Limb (tissue), 2 donors: ENCODE measurements at regions not wholly inside any gene's neighbourhood (a gene's known extent, or its start where the extent isn't known, plus 50 kb on each side); places are given as distances from the start of the nearest gene placed in this dataset.

Experiments
- DNase-seq, 2 donors: peaks; one replicate each; pipeline ENCODE4 v3.0.0-alpha.2; 2016; ENCODE audit errors: extremely low spot score in 2 of 2

- DNase-seq: no peak
Measured at GRCh38 chr6:98516206-98516605, 318.2 kb upstream of the POU3F2 start.

GRCh38 chr6:98516866-98517265 is 317.5 kb upstream of the POU3F2 start:
- DNase-seq: no peak

DNA sequence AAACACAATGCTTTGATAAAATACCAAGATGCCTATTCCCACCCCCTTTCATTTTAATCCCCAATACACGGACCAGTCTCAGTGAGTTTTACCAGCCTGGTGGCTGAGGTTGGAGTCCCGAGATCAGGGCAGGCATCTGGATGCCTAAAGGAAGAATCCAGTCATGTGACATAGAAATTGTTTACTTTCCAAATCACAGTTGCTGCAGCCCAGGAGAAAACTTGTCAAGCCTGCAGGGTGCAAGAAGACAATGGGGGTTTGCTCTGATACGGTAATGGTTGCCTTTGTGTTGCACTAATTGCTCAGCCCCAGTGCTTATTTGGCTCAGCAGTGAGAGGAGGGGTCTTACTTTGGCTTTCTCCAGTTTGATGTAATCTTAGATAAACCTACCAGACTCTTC is 308.5 kb upstream of the POU3F2 start:
- no peak for DNase-seq

- no peak for DNase-seq
Measured at GRCh38 chr6:98526465-98526864, 307.9 kb upstream of the POU3F2 start.

DNA sequence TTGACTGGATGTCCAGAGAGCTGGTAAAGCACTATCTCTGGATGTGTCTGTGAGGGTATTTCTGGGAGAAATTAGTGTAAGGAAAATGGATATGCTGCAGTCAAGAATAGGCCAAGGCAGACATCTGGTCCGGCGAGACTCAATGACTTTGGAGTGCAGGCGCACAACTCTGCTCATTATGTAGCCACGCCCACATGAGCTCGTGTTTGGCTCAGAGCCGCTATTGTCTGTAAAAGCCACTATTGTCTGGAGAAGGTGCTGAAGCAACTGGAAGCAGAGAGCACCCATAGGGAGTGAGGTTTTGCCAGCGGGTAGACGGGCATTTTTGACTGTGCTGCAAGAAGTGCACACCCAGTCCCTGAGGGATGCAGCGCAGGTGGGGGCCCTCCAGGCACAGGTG is 305.0 kb upstream of the POU3F2 start:
- DNase-seq: no peak

GRCh38 chr6:98530732-98531131 is 303.6 kb upstream of the POU3F2 start:
- no peak for DNase-seq

- no peak for DNase-seq
Measured at GRCh38 chr6:98532004-98532403, 302.4 kb upstream of the POU3F2 start.

GRCh38 chr6:98539741-98540140 is 294.6 kb upstream of the POU3F2 start:
- no peak for DNase-seq

DNA sequence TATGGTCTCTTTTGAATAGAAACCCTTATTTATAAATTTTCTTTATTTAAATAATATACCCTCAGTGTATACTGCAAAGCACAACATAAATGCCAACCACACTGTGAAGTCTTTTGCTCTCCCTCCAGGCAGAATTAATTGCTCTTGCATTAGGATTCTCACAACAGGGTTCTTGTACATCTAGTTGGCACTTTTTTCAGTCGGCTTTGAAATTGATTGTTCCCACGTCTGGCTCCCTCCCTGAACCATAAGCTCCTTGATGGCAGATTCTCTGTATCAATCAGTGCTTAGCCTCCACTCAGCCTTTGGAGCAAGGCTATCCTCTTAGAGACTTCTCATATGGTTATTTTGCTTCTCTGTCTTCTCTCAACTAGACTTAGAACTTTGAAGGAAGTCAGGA is 288.0 kb upstream of the POU3F2 start:
- DNase-seq: no peak

DNA sequence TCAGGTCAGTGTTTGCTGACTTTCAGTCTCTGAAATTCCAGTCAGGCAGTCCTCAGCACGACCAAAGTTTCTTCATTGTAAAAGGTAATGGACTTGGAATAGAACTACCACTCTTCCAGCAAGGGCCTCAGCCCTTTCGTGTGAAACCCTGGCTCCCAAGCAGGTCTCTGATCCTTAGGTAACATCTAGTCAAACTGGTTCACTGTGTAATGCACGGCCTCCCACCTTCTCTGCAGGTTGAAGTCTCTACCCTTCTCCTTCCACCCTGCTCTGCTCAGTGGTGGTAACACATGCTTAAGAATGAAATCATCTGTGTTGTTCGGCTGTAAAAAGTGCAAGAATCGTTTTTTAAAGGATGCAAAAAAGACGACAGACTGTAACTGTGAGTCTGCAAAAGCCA is 287.2 kb upstream of the POU3F2 start:
- DNase-seq: no peak

- no peak for DNase-seq
Measured at GRCh38 chr6:98547634-98548033, 286.7 kb upstream of the POU3F2 start.

DNA sequence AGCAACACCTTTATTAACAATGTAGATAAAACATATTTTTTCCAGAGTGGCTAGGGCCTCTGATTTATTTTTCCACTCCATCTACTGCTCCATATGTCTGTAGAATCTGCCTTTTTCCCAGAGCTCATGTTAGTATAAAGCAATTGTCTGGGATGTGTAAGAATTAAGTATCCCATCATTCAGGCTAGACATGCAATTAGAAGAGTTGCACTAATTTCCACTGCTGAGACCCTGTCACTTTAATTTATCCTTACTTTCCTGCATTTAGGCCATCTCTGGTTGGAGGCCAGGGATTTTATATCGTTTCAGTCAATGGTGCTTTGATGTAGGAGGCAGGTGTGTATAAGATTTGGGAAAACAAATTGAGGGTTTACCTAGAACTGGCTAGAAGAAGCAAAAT is 286.1 kb upstream of the POU3F2 start:
- no peak for DNase-seq

- DNase-seq: no peak
Measured at GRCh38 chr6:98560418-98560817, 274.0 kb upstream of the POU3F2 start.

- no peak for DNase-seq
Measured at GRCh38 chr6:98560841-98561240, 273.5 kb upstream of the POU3F2 start.

GRCh38 chr6:98566126-98566525 is 268.2 kb upstream of the POU3F2 start:
- DNase-seq: no peak

GRCh38 chr6:98572579-98572978 is 261.8 kb upstream of the POU3F2 start:
- no peak for DNase-seq

DNA sequence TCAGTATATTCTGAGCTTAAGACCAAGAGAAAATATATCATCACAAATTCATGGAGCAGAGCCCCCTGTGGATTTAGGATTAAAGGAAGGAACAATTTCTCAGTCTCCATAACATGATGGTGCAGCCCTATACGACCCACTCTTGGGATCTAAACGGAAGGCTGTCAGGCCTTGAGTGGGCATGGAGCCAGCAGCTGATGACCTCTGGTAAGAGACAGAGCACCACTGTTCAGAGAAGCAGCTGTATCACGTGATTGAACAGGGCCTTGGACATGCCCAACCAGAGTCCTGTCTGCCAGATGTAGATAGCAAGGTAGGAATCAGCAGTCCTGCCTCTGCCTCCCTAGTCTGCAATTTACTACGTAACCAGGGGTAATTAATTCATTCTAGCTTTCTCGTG is 259.4 kb upstream of the POU3F2 start:
- no peak for DNase-seq

GRCh38 chr6:98576791-98577190 is 257.6 kb upstream of the POU3F2 start:
- no peak for DNase-seq

DNA sequence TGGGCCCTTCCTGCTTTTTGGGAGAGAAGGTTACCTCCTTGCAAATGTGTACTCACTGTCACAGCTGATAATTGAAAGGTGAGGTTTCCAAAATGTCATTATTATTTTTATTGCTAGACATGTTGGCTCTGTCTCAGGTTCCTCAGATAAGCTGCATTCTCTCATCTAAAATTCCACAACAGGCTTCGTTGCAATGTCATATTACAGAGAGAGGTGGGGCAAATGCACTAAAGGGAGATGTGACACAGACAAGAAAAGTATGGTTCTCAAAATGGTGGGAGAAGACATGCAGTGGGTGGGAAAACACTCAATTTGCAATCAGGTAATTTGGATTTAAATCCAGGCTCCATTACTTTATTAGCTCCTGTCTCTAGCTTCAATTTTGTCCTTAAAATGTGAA is 256.4 kb upstream of the POU3F2 start:
- DNase-seq: no peak

- DNase-seq: no peak
Measured at GRCh38 chr6:98579079-98579478, 255.3 kb upstream of the POU3F2 start.

GRCh38 chr6:98579941-98580340 is 254.4 kb upstream of the POU3F2 start:
- DNase-seq: no peak

DNA sequence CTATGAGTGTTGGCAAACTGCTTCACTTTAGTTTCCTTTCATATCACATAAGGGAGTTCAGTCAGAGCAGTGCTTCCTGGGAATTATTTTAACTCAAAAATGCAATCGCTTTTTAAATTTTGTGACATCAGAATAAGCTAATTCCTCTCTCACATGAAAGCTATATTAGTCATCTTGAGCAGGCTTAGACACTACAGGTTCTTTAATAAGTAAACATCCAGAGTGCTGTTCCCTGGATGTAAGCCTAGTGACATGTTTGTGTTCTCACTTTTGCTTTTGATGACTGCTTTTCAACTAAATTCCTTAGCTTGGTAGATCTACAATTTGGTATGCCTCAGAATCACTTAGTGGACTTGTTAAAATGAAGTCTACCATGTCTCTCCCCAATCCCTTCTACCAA is 252.7 kb upstream of the POU3F2 start:
- no peak for DNase-seq

GRCh38 chr6:98583506-98583905 is 250.9 kb upstream of the POU3F2 start:
- DNase-seq: no peak

DNA sequence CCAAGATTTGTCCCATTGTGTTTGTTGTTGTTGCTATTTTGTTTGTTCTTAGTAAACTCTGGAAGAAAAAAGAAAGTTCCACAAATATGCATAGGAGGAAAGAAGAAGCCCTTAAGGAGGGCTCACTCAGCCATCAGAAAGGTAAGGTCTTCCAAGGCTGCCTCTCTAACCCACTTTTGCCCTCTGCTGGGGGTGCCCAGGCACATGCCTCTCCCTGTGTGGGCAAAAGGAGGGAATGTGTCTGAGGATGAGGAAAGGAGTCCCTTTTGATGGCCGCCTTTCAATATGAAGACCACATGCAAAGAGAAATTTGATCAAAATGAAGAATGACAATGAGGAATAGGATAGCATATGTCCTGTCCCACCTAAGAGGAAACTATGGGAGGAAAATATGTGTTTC is 248.2 kb upstream of the POU3F2 start:
- no peak for DNase-seq

DNA sequence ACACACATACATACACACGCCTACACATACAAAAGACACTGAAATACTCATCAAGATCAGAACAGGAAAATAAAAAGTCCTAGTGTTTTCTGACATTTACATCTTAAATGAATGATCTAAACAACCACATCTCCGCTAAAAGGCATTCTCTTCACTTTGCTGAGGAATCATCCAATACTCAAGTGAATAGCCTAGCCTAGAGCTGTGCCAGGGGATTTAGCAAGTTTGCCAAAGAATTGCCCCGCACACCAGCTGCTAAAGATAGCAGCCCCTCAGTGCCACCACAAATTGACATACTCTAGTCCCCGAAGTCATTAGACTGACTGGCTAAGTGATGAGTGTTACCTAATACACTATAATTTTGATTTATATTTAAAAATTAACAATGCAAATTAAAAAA is 246.8 kb upstream of the POU3F2 start:
- no peak for DNase-seq
